GM08714 (cell line): ENCODE measurements at regions not wholly inside any gene's neighbourhood (a gene's known extent, or its start where the extent isn't known, plus 50 kb on each side); places are given as distances from the start of the nearest gene placed in this dataset.

Experiments
- H3K4me3 ChIP-seq: fragments of 200-500 bp; sonication (Bioruptor generic); 2 replicates; pipeline ENCODE4 v1.5.1; 2014; ENCODE audit warnings: mild to moderate bottlenecking, low read length, inconsistent platforms
- ZNF274 ChIP-seq: IDR thresholded peaks from 2 replicates; pipeline ENCODE4 v1.6.1; 2012; ENCODE audit warnings: mild to moderate bottlenecking, low read depth, low read length

DNA sequence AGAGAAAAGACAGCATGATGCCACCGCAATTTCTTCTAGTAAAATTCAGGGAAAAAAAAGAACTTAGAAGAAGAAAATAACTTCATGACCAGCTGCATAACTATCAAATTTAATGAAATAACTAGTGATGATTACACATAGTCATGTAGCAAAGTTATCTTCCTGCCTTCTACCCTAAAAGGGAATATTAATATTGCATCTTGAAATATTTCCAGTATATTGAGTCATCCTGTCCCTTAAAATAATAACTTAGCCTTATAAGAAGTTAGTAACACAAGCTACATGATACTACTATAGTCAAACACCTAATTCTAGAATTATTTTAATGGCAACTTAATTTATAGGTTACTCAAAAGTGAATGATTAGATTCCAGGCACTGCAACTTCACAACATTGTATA is 289.2 kb downstream of the KLF12 start:
- no peak overlapping the region for H3K4me3 ChIP-seq
- no peak for TF ChIP-seq ZNF274

DNA sequence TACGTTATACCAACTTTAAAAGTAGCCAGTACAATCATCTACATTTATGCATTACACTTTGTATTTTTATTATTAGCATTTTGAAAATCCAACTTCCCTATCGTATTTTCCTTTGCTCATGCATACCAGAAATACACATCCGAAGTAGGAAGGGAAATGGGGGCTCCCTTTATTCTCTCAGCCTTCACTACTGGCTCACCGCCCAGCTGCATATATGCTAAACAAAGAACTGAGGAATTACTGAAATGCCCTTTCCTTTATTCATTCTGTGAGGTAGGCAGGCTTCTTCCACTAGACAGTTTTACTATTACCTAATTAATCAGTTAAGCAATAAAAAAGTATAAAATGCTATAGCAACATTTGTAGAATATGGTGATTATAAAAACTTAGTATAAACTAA is 291.6 kb downstream of the KLF12 start:
- no peak overlapping the region for H3K4me3 ChIP-seq
- no peak for TF ChIP-seq ZNF274

DNA sequence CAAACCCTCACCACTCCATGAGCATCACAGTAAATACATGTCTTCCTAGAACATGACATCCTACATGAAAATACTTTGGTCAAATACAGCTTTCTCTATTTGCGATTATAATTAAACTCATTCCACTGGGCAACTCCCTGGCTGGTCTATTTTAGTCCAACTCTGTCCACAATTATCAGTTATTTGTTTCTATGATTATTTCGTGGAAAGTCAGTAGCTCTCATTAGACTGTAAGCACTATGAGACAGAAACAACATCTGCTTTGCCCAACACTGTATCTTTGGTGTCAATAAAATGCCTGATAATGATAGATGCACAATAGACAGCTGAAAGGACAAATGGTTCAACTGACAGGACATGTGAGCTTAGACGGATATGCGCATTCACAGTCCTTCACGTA is 292.0 kb downstream of the KLF12 start:
- no peak for TF ChIP-seq ZNF274
- no peak overlapping the region for H3K4me3 ChIP-seq

DNA sequence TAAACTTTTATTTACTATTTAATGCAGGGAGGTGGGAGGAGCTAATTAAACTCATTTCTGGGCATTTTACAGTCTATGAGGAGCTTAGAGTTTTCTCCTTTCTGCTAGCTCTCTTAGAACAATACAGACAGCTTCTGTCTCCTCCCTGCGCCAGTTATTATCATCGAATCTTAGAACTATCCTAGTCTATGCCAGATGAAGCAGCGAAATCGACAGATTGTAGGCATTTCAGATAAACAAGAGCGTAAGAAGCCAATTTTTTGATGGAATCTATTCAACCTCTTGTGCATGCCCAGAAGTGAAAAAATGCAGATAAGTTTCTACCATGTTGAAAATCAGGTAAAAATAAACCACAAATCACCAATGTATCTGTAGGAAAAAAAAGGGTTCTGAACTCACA is 297.1 kb downstream of the KLF12 start:
- no peak overlapping the region for H3K4me3 ChIP-seq
- TF ChIP-seq ZNF274, result no peak

DNA sequence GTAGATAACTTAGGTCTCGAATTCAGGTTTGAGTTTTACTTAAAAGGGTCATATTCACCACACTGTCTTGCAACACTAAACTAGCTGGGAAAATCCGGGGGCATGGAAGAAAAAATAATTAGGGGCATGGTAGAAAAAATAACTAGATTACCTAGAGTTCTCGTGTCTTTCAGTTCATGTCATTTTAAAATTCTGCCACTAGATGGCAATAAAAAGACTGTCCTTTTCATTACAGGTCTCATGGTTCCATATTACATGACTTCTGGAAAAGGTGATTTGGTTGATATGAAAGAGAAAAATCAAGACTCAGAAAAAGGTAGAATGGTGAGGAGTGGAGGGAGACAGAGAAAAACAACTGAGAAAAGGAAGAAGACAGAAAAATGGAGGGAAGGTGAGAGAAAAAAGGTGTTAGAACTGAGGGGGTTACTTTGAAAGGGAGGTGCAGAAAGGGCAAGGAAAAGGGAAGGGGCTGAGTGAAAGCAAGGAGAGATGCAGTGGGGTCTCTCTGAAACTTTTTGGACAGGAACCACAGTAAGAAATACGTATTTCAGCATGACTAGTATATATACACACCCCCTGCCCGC is 299.0 kb downstream of the KLF12 start:
- no peak for TF ChIP-seq ZNF274
- no peak overlapping the region for H3K4me3 ChIP-seq

DNA sequence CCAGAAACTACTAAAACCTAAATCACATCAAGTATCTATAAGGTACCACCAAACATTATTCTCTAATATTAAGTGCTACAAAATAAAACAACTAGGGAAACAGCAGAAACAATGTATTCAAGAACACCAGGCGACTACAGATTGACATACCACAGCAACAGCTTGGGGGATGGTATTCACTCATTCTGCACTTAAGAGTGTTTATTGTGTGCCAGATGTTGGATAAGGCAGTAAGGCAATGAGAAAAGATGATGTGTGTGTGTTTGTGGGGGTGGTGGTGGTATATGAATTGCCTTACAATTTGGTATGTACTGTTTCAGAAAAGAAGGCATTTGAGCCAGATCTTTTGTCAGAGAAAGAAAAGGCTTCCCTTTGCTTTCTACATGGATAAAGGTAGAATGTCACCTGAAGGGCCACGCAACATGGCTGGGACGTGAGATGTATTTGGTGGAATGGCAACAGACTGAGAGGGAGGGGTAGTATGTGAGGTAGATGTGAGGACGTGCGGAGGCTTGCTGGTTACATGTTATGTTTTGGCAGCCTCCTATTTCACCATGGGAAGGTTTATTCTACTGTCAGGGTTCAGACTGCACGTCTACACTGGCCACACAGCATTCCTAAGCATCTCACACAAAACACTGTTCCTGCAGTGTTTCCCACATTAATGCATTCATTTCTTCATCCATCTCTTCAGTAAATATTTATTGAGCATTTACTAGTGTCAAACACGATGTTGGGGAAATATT is 300.7 kb downstream of the KLF12 start:
- no peak overlapping the region for H3K4me3 ChIP-seq
- no peak for TF ChIP-seq ZNF274

DNA sequence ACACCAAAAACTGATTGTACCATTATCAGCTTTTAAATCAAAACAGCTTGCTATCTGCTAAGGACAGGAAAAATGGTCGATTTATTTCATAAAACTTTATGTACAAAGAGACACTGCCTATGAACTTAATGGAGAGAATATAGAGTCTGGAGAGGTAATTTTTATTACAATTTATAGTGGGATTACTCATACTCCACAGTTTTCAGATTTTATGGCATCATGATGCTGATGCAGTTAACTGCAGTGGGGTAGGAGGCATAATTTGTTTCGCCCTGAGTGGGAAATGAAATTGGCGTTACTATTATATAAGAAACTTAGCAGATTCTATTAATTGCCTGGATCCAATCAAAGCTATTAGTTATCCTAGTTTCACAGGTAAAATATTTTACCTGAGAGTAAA is 301.4 kb downstream of the KLF12 start:
- no peak for TF ChIP-seq ZNF274

DNA sequence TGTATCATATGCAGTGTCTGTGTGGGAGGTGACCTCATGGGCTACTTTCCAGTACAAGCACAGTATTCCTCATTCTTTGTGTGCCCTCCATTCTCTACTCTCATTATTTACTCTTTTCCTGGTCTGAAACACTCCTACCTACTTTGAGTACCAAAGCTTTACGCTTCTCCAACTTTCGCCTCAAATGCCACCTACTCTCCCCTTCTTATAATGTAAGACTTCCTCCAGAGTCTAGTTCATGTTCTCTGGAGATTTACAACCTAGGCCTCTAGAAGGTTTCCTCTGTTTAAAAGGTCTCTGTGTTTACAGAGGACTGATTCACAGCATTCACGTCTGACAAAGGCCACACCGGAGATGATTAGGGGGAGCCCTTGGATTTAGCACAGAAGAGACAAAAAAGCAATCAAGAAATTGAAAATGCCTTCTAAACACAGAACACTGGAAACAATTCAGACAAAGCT is 302.0 kb downstream of the KLF12 start:
- TF ChIP-seq ZNF274, result no peak
- no peak overlapping the region for H3K4me3 ChIP-seq

More for the DNA sequence above, 301.4 kb downstream of the KLF12 start:
- H3K4me3 ChIP-seq, result no peak overlapping the region

DNA sequence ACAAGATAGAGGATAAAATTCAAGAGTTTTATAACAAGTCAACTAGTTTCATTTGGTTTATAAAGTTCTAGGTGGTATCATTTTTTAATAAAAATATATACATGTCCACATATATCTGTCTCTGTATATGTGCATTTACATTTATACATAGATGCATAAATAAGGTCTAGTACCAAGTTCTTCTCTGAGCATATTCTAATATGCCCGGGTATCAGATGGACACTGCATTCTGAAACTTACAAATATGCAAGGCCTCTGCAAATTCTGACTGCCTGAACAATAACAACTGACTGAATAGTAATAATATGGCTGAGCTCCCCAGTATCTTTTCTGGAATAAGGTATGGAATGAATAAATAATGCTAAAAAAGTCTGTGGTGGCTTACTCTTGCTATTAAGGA is 304.8 kb downstream of the KLF12 start:
- TF ChIP-seq ZNF274, result no peak
- no peak overlapping the region for H3K4me3 ChIP-seq

DNA sequence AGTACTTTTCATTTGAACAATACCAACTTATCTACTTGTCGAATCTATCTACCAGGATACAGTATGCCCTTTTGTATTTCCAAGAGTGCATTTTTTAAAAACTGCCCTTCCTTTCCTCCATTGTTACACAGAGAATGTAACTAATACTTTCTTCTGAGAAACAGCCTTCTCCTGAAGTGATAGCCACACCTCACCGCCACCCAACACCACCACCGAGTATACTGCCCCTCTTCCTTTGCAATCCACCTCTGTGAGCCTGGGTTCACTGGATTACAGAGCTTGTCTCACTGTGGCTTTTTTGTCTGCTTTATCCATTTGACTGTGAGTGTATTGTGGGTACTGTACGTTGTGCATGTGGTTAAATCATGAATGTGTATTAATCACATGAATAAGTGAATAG is 305.4 kb downstream of the KLF12 start:
- no peak for TF ChIP-seq ZNF274
- H3K4me3 ChIP-seq, result no peak overlapping the region

DNA sequence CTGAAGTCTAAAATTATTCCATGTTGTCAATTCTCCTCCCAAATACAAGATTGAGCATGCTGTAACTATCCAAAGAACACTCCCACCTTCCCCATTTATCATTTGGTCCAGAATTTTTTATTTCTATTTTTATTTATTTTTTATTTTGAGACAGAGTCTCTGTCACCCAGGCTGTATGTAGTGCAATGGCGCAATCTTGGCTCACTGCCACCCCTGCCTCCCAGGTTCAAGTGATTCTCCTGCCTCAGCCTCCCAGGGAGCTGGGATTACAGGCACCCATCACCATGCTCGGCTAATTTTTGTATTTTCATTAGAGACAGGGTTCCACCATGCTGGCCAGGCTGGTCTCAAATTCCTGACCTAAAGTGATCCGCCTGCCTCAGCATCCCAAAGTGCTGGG is 306.8 kb downstream of the KLF12 start:
- TF ChIP-seq ZNF274, result no peak
- H3K4me3 ChIP-seq, result no peak overlapping the region

DNA sequence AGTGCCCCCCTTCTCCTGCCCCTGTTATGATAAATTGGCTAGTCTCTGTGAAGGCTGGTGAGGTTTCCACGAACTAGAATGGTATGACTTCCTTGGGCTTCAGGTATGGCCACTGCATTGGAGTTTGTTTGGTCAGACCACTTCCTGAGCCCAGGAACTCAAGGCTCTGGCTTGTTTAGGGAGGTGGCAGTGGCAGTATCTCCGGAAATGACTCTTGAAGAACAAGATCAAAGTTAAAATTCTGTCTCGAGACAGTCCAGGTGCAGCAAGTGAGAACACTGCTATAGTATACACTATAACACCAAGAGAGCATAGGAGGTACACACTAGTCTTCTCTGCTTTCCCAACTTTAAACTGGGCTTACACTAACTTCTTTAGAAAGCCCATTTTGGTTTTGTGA is 309.1 kb downstream of the KLF12 start:
- no peak for TF ChIP-seq ZNF274
- no peak overlapping the region for H3K4me3 ChIP-seq

DNA sequence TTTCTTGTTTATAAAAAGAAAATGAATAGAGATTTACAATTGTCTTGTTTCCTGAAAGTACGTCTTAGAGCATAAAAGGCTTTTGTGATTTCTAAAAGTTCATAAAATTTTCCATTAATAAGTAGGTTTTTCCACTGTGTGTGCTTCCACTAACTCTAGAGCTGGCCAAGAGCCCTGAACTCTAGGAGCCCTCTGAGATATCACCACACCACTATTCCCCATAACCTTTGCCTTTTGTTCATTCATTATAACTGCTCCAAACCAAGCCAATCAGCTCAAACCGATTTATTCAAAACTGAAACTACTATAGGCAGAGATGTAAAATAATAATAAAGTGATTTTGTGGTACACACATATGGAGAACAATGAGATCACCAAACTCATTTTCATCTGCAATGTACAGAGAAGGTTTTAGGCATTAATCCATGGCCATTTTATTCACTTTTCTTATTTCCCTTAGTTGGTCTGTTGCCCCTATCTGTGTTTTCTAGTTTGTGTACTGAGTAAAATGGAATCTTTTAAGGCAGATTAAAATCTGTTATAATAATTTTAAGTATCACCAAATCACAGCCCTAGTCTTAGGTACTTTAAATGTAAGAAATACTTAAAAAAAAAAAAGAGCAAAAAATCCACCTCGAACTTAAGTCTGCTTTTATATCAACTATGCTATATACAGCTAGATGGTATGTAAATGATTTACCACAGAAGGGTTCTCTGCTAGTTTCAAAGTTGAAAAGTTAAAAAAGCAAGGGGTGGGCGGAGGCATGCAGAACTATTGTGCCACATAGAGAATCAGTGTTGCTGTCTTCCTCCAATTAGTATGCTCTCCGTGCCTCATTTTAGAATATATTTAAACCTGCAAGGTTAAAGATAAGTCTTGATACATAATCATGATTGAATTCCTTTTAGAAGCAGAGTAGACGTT is 311.3 kb downstream of the KLF12 start:
- H3K4me3 ChIP-seq, result no peak overlapping the region
- TF ChIP-seq ZNF274, result no peak

DNA sequence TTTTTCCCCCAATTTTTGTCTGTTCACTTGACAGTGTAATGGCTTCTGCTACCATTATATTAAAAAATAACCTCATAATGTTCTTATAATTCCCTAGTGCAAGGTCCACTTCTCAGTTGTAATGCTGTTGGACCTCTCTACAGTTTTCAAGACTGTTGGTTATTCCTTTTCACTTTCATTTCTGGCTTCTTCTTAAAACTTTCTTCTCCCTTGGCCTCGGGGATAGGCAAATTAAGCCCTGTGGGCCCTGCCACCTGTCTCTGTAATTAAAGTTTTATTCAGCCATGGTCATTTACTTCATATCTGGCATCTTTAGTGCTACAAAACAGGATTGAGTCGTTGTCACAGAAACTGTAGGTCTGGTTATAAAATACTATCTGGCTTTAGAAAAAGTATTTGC is 313.5 kb downstream of the KLF12 start:
- TF ChIP-seq ZNF274, result no peak
- H3K4me3 ChIP-seq, result no peak overlapping the region

DNA sequence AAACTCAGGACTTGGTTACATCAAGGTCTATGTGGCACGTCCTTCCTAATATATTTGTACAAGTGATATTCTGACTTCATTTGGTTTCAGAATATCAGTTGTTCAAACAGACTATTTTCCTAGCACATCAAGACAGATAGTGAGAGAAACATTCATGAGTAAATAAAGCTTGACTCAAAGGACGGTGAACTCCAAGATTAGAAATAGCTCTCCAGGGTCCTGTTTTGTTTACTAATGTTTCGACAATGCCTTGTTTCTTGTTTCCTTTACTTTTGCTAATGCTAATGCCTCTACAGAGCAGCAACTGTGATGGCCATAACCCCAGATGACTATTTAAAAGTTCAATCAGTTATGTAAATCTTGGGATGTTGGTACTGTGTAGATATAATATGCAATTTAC is 313.9 kb downstream of the KLF12 start:
- H3K4me3 ChIP-seq, result no peak overlapping the region
- TF ChIP-seq ZNF274, result no peak
